WI38 (cell line): ENCODE measurements at regions not wholly inside any gene's neighbourhood (a gene's known extent, or its start where the extent isn't known, plus 50 kb on each side); places are given as distances from the start of the nearest gene placed in this dataset.

Experiments used
- H3K4me3 ChIP-seq: 2 replicates; pipeline ENCODE4 v1.5.1; 2011; ENCODE audit warnings: low read depth, mild to moderate bottlenecking, control low read depth, low read length
- TF ChIP-seq, protein P1 (sequence below): IDR thresholded peaks from 2 replicates; pipeline ENCODE4 v1.5.1; 2012; ENCODE audit warnings: low read depth, mild to moderate bottlenecking, control low read depth, low read length

DNA sequence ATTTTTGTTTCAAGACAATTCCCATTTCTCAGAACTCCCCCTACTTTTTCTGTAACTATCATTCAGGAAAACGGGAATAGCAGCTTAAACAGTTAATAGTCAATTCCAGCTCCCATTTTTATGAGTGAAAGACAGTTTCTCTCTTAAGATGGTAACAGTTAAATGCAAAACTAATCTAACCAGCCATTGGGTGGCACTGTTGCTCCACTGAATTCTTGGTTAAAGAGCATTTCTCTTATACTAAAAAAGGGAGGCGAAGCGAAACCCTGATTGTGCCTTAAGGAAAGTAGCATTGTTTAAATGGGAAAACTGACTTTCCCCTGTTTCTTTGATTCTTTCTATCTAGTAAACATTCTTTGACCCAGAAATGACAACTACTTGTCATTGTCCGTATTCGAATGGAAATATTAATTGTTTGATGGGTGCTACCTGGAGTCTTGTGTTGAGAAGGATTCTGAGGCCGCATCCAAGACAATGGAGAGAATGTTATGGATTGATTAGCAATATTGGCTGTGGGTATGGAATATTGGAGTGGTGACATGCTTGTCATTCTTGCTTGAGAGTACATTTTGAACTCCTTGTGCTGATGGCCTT, 507.8 kb downstream of the MAT2B start:
- no peak overlapping the region for H3K4me3 ChIP-seq
- TF ChIP-seq, protein P1, sequence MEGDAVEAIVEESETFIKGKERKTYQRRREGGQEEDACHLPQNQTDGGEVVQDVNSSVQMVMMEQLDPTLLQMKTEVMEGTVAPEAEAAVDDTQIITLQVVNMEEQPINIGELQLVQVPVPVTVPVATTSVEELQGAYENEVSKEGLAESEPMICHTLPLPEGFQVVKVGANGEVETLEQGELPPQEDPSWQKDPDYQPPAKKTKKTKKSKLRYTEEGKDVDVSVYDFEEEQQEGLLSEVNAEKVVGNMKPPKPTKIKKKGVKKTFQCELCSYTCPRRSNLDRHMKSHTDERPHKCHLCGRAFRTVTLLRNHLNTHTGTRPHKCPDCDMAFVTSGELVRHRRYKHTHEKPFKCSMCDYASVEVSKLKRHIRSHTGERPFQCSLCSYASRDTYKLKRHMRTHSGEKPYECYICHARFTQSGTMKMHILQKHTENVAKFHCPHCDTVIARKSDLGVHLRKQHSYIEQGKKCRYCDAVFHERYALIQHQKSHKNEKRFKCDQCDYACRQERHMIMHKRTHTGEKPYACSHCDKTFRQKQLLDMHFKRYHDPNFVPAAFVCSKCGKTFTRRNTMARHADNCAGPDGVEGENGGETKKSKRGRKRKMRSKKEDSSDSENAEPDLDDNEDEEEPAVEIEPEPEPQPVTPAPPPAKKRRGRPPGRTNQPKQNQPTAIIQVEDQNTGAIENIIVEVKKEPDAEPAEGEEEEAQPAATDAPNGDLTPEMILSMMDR: no peak; the same call in 1 of the 2 replicates

DNA sequence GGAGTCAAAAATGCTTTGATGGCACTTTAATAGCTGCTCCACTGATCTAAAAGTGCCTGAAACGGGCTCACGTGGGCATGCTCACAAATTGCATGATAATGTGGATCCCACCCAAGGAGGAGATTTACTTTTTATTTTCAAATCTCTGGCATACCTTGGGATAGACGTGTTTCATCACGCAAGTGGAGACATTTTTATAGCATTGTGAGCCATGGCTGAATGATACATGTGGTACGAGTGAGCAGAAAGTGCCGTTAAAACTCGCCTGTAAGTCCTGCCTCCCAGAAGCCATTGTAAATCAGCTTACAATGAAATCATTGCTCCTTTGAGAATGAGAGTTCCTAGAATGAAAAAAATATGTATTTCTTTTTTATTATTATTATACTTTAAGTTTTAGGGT, 514.7 kb downstream of the MAT2B start:
- no peak overlapping the region for H3K4me3 ChIP-seq
- TF ChIP-seq, protein P1: no peak

DNA sequence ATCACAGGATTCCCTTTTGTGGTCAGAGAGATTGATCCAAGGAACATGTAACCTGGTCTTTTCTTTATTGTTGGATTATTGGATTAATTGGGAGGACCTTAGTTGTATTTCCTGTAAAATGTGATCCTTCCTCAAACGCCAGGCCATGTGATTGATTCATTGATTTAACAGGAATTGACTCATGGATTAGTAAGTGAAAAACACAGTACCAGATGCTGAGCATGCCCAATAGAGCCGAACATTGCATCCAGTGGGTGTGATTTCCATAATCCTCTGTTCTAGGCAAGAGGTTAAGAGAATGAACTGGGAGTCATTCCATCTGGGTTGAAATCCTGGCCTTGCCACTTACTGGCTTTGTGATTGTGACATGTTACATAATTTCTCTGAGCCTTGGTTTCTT, 522.3 kb downstream of the MAT2B start:
- TF ChIP-seq, protein P1: no peak
- no peak overlapping the region for H3K4me3 ChIP-seq

DNA sequence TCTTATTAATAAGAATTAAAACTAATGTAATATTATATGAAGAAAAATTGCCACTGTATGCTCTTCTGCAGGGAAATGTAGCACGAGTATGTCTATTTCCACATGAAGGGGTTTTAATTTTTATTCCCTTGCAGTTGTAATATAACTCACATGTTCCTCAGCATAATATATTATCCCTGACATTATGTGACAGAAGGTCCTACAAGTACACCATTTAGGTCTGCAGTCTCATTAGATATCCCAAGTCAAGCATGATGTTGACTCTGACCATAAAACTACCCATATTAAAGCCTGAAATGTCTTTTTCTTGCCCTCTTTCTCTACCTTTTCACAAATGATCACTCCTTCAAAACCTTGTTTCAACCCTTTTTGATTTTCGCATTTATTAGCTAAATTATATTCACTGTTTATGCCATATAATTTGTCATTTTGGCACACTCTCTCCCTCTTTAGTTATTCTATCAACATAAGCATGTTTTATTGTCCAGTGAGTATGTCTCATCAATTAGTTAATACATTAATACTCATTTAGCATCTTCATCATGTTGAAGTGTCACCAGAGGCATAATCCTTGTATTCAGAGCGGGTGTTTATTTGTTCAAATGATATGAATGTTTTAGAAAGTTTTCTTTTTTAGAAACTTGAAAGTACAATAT, 532.8 kb downstream of the MAT2B start:
- TF ChIP-seq, protein P1: no peak
- H3K4me3 ChIP-seq: no peak overlapping the region

DNA sequence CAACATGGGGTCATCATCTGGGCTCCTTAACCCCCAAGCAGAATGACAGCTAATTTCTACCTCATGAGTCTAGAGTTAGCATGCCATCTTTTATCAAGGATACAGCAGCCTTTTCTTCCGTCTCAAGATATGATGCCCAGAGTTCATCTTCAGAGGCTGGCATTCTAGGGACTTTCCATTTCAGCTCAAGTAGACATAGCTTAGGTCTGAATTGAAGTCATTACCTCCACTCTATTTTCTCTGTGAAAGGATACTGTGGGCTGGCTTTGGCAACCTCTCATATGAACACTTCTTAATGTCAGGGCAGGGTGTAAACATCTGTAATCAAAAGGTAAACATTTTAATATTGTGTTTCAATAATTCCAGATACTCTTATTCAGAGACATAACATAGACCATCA, 535.7 kb downstream of the MAT2B start:
- H3K4me3 ChIP-seq: no peak overlapping the region
- TF ChIP-seq, protein P1: no peak

DNA sequence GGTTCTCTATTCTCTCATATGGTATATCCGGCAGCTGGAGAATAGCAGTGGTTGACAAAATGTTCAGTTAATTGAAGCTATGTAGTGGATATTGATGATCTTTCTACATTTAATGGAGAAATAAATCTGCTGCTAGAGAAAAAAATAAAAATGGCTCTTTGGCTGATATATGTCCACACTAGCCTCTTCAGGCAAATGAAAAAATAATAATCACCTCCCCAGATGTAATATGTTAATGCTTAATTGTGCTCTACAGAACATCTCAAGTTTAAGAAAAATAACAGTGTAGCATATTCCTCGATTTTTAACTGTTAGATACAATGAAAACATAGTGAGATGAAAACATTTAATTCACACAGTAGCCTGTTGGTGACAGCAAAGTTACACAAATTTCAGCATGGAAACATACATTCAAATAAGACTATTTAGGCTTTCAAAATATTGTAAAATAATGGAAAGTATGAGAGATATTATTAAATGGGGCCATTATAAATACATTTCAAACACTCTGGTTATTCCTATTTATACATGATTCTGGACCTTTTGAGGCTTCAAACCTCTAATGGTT, 543.0 kb downstream of the MAT2B start:
- TF ChIP-seq, protein P1: no peak
- H3K4me3 ChIP-seq: no peak overlapping the region

DNA sequence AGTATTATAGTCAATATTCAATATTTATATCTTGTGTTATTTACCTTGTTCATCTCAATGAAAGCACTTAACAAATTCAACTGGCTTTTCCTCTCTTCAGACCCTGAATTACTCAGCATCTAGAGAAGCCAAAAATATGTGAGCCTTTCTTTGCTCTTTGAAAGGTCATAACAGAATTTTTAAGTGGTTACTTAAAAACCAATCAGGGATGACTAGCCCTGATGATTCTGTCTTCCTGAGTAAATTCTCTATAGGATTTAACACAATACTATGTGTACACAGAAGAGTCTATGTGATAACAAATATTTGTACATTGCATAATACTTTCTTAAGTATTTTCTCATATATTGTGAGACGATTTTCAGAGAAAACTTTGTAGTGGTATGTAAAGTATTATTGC, 546.3 kb downstream of the MAT2B start:
- TF ChIP-seq, protein P1: no peak
- no peak overlapping the region for H3K4me3 ChIP-seq
